GM12878 (cell line): ENCODE measurements at regions not wholly inside any gene's neighbourhood (a gene's known extent, or its start where the extent isn't known, plus 50 kb on each side); places are given as distances from the start of the nearest gene placed in this dataset.

Experiments used
- ATAC-seq: fragments of 200-7000 bp; cut with Tn5 transposase; 3 replicates; pipeline ENCODE4 v1.9.1; 2020; ENCODE audit warnings: mild to moderate bottlenecking, moderate library complexity
- BruUV-seq: library from RNA; stranded (reverse); fragments of 400-500 nt; replicated peaks from 2 replicates; lab custom pipeline; 2021; lab: Mats Ljungman, UMichigan
- CTCF ChIA-PET: fragments of 300-600 bp; sonication (Branson Sonifier 250); formaldehyde crosslinking; extraction: SDS; loops from one replicate; lab custom pipeline; 2021; ENCODE audit warnings: inconsistent platforms; lab: Yijun Ruan, JAX
- POLR2A ChIA-PET: fragments of 350-600 bp; formaldehyde crosslinking; extraction: SDS; loops from one replicate; lab custom pipeline; 2021; ENCODE audit warnings: inconsistent platforms; lab: Charles Lee
- RAD21 ChIA-PET: fragments of 300-600 bp; sonication (Branson Sonifier 250); formaldehyde crosslinking; loops from one replicate; lab custom pipeline; 2023; ENCODE audit warnings: antibody characterized with exemption; ENCODE audit not compliant: unreplicated experiment; lab: Charles Lee
- SMC1A ChIA-PET: fragments of 300-600 bp; sonication (Branson Sonifier 250); formaldehyde crosslinking; loops from one replicate; lab custom pipeline; 2023; ENCODE audit not compliant: unreplicated experiment, uncharacterized antibody; lab: Charles Lee
- DNase-seq: peaks from one replicate; pipeline ENCODE4 v3.0.0-alpha.2; 2011; ENCODE audit warnings: low read depth, low spot score
- FAIRE-seq: peaks from 3 replicates; lab custom pipeline; 2011; peaks lifted over from hg19 to GRCh38; lab: Jason Lieb, UNC
- H2AFZ ChIP-seq: 2 replicates; pipeline ENCODE4 v1.6.0; 2011; ENCODE audit warnings: low read depth, low read length, control low read depth; ENCODE audit not compliant: control insufficient read depth
- H3K27ac ChIP-seq: 2 replicates; pipeline ENCODE4 v1.5.1; 2011; ENCODE audit warnings: control low read depth; ENCODE audit not compliant: control insufficient read depth, insufficient read depth
- H3K27me3 ChIP-seq, 2 experiments: replicated peaks in 1 of 2; 2 replicates each; pipeline versions ENCODE4 v1.6.0 to v1.6.1; 2011; ENCODE audit warnings: low read length in 1 of 2; ENCODE audit not compliant: control insufficient read depth in 2 of 2, insufficient read depth in 2 of 2
- H3K36me3 ChIP-seq, 2 experiments: 2 replicates each; pipeline ENCODE4 v1.5.1; 2011; ENCODE audit warnings: low read length in 1 of 2; ENCODE audit not compliant: control insufficient read depth in 2 of 2, insufficient read depth in 2 of 2
- H3K4me1 ChIP-seq: 2 replicates; pipeline ENCODE4 v1.6.1; 2011; ENCODE audit warnings: mild to moderate bottlenecking, low read length, moderate library complexity, mixed read lengths; ENCODE audit not compliant: control insufficient read depth, insufficient read depth
- H3K4me2 ChIP-seq: 2 replicates; pipeline ENCODE4 v1.6.0; 2011; ENCODE audit warnings: control low read depth; ENCODE audit not compliant: control insufficient read depth, insufficient read depth
- H3K4me3 ChIP-seq: fragments of 200-600 bp; sonication (generic); 2 replicates; pipeline ENCODE4 v1.5.1; 2016
- H3K79me2 ChIP-seq: 2 replicates; pipeline ENCODE4 v1.6.0; 2011; ENCODE audit warnings: low read length; ENCODE audit not compliant: control insufficient read depth, insufficient read depth
- H3K9ac ChIP-seq: 2 replicates; pipeline ENCODE4 v1.8.0; 2011; ENCODE audit warnings: low read length, control low read depth, mixed read lengths; ENCODE audit not compliant: control insufficient read depth, insufficient read depth
- H3K9me3 ChIP-seq: replicated peaks from 3 replicates; pipeline ENCODE4 v1.5.1; 2011; ENCODE audit warnings: mild to moderate bottlenecking, low read length; ENCODE audit not compliant: control insufficient read depth, insufficient read depth
- H4K20me1 ChIP-seq: 2 replicates; pipeline ENCODE4 v1.6.0; 2011; ENCODE audit not compliant: control insufficient read depth, insufficient read depth
- BMI1 ChIP-seq: fragments of 450-650 bp; IDR thresholded peaks from 2 replicates; pipeline ENCODE4 v1.6.1; 2016; ENCODE audit warnings: mild to moderate bottlenecking, moderate library complexity, borderline replicate concordance
- GABPA ChIP-seq: IDR thresholded peaks from 2 replicates; pipeline ENCODE4 v1.6.1; 2014; ENCODE audit warnings: antibody characterized with exemption, low read depth, mild to moderate bottlenecking, inconsistent platforms
- JUND ChIP-seq: IDR thresholded peaks from 2 replicates; pipeline ENCODE4 v1.6.1; 2012; ENCODE audit warnings: low read depth, mild to moderate bottlenecking, low read length, improper control_type of control experiment, moderate library complexity
- MYC ChIP-seq: IDR thresholded peaks from 2 replicates; pipeline ENCODE4 v1.6.1; 2011; ENCODE audit warnings: mild to moderate bottlenecking, low read length, moderate library complexity, inconsistent platforms; ENCODE audit not compliant: insufficient read depth, insufficient replicate concordance, insufficient read length, severe bottlenecking
- NBN ChIP-seq: fragments of 450-650 bp; IDR thresholded peaks from 2 replicates; pipeline ENCODE4 v1.6.1; 2016
- POLR2A ChIP-seq: IDR thresholded peaks from 2 replicates; pipeline ENCODE4 v1.6.1; 2011; ENCODE audit warnings: low read depth, mild to moderate bottlenecking, low read length
- RB1 ChIP-seq: fragments of 450-650 bp; formaldehyde crosslinking; IDR thresholded peaks from 2 replicates; pipeline ENCODE4 v1.6.1; 2017; ENCODE audit warnings: mild to moderate bottlenecking, borderline replicate concordance
- RBBP5 ChIP-seq: fragments of 200-600 bp; sonication (generic); conservative IDR thresholded peaks from 2 replicates; pipeline ENCODE4 v1.6.1; 2016
- SIN3A ChIP-seq: IDR thresholded peaks from 2 replicates; pipeline ENCODE4 v1.6.1; 2012; ENCODE audit warnings: low read depth, low read length, improper control_type of control experiment
- WGBS: methylation state at CpG from one replicate; pipeline ENCODE4 v1.1.6; 2016; ENCODE audit warnings: low lambda C conversion rate; ENCODE audit not compliant: insufficient replicate concordance, insufficient coverage; ENCODE audit errors: missing lambda C conversion rate; 5-methylcytosine and 5-hydroxymethylcytosine counted together
- in situ Hi-C: fragments of 300-500 bp; cut with MboI; formaldehyde crosslinking; loops from 9 replicates; pipeline ENCODE4 v1.14.3; 2018; ENCODE audit warnings: mixed read lengths
- intact Hi-C: fragments of 100-400 bp; cut with micrococcal nuclease; formaldehyde crosslinking; loops from one replicate; pipeline ENCODE4 v1.14.2; 2022; ENCODE audit not compliant: unreplicated experiment
- TF ChIP-seq, protein P1 (sequence below): fragments of 150-350 bp; IDR thresholded peaks from 2 replicates; pipeline ENCODE4 v1.6.1; 2016; ENCODE audit warnings: low read depth, low read length

DNA sequence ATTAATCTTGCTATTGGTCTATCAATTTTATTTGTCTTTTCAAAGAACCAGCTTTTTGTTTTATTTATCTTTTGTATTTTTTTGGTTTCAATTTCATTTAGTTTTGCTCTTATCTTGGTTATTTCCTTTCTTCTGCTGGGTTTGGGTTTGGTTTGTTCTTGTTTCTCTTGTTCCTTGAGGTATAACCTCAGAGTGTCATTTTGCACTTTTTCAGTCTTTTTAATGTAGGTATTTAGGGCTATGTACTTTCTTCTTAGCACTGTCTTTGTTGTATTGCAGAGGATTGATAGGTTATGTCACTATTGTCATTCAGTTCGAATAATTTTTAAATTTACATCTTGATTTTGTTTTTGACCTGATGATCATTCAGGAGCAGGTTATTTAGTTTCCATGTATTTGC lies 92.7 kb upstream of the DCD start:
- no peak for FAIRE-seq
- DNase-seq: no peak
- intact Hi-C loops (no loop called here), in situ Hi-C loops (no loop called here)
- ATAC-seq: no peak
- Histone ChIP-seq H3K9ac (no peak overlapping the region), H3K4me3 (no peak overlapping the region), H3K9me3 (no peaks in the 10 kb centered on the region), H3K4me2 (no peak overlapping the region), H3K79me2 (no peaks in the 10 kb centered on the region), H3K4me1 (no peaks in the 10 kb centered on the region), H3K27ac (no peak overlapping the region), H4K20me1 (no peaks in the 10 kb centered on the region), H2AFZ (no peak overlapping the region), H3K27me3 (no peaks in the 10 kb centered on the region), H3K36me3 (no peaks in the 10 kb centered on the region)
- 30% methylated on average over 1 of the region's 1 CpG for WGBS
- TF ChIP-seq POLR2A: no peak
- no peak for TF ChIP-seq BMI1
- no peak for TF ChIP-seq MYC
- no peak for TF ChIP-seq JUND
- TF ChIP-seq, protein P1, sequence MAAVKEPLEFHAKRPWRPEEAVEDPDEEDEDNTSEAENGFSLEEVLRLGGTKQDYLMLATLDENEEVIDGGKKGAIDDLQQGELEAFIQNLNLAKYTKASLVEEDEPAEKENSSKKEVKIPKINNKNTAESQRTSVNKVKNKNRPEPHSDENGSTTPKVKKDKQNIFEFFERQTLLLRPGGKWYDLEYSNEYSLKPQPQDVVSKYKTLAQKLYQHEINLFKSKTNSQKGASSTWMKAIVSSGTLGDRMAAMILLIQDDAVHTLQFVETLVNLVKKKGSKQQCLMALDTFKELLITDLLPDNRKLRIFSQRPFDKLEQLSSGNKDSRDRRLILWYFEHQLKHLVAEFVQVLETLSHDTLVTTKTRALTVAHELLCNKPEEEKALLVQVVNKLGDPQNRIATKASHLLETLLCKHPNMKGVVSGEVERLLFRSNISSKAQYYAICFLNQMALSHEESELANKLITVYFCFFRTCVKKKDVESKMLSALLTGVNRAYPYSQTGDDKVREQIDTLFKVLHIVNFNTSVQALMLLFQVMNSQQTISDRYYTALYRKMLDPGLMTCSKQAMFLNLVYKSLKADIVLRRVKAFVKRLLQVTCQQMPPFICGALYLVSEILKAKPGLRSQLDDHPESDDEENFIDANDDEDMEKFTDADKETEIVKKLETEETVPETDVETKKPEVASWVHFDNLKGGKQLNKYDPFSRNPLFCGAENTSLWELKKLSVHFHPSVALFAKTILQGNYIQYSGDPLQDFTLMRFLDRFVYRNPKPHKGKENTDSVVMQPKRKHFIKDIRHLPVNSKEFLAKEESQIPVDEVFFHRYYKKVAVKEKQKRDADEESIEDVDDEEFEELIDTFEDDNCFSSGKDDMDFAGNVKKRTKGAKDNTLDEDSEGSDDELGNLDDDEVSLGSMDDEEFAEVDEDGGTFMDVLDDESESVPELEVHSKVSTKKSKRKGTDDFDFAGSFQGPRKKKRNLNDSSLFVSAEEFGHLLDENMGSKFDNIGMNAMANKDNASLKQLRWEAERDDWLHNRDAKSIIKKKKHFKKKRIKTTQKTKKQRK: no peak
- no peak for TF ChIP-seq GABPA
- no peak for TF ChIP-seq SIN3A
- no peak for TF ChIP-seq RBBP5
- TF ChIP-seq NBN: no peak
- TF ChIP-seq RB1: no peak
- ChIA-PET CTCF (interaction anchor here (0.8 to 1.5 kb wide), 3 partner anchors 8 to 333 kb away, joined by 3 to 7 read pairs (median 3); no protein-coding TSS in a partner anchor), POLR2A (no interaction called here), RAD21 (no interaction called here), SMC1A (interaction anchor here (0.7 to 1.0 kb wide), 2 partner anchors 9 to 254 kb away, joined by 3 to 4 read pairs; no protein-coding TSS in a partner anchor)
- no TSS peak for BruUV-seq
